ENCODE measurements at regions not wholly inside any gene's neighbourhood (a gene's known extent, or its start where the extent isn't known, plus 50 kb on each side); places are given as distances from the start of the nearest gene placed in this dataset.

DNA sequence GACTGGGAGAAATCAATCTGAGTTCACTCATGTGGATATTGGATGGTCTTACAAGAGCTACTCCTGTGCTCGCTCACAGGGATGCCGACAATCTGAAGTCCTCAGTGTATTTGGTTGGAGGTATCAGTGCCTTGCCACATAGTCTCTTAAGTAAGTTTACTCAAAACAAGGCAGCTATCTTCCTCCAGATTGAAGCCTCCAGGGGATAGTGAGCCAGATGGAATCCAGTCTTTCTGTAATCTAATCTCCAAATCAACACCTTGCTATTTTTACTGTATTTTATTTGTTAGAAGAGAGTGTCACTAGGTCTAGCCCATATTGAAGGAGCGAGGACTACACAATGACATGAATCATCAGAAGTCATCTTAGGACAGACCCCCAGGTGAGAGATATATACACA lies 456.6 kb upstream of the POT1 start:
- TF ChIP-seq POLR2AphosphoS5 (IDR thresholded peaks at IDR 0.05; ENCODE audit: low read depth, low read length) (no peak), TAF1 (IDR thresholded peaks at IDR 0.05; ENCODE audit: borderline replicate concordance, low read depth, low read length) (no peak), POLR2A (IDR thresholded peaks at IDR 0.05; ENCODE audit: low read depth, low read length) (no peak)
